CD4-positive, alpha-beta T cell treated with Interleukin-17A for 1 hour (primary cell): ENCODE measurements at regions not wholly inside any gene's neighbourhood (a gene's known extent, or its start where the extent isn't known, plus 50 kb on each side); places are given as distances from the start of the nearest gene placed in this dataset.

Source experiments
- DNase-seq: peaks from one replicate; pipeline ENCODE4 v3.0.0-alpha.2; 2020

DNA sequence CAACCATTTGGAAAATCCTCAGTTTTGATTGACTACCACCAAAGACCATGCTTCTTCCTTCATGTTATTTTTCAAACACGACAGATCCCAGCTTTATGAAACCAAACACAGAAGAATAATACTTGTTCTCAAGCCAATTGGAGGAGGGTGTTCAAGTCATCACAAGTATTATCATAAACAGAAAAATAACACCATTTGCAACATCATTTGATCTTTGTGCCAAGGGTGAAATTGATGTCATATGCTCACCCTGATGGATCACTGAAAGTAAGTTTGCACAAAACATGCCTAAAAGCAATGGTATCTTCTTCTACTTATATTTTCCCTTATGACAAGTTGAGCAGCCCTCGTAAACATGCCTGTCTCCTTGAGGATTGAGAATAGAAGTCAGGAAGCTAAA lies 448.0 kb upstream of the ZEB2 start:
- DNase-seq, result no peak

DNA sequence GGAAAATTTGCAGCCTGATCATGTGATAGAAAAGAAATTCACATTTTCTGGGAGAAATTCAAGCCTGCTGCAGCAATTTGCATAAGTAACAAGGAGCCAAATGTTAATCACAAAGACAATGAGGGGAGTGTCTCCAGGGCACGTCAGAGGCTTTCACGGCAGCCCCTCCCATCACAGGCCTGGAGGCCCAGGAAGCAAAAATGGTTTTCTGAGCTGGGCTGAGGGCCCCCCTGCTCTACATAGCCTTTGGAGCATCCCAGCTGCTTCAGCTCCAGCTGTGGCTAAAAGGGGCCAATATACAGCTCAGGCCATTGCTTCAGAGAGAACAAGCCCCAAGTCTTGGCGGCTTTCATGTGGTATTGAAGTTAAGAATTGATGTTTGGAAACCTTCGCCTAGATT lies 445.3 kb upstream of the ZEB2 start:
- no peak for DNase-seq

DNA sequence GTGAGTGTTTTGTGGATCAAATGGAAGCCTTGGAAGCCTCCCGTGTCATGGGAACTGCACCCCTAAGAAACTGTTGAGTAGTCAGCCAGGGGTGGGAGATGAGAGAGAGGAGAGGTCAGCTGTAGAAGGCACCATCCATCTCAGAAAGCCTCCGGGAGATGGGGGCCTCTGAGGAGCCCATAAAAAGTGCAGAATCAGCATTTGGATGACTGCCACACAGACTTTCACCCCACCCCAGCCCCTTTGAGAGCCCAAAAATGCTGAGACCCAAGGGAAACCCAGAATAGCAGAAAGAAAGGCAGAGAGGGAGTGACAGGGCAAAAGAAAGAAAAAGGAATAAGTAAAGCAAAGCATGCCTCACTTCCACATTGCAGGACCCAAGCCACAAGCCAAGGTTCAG lies 443.1 kb upstream of the ZEB2 start:
- no peak for DNase-seq

- no peak for DNase-seq
Observed at GRCh38 chr2:144959416-144959815, 439.5 kb upstream of the ZEB2 start.

- no peak for DNase-seq
Observed at GRCh38 chr2:144950899-144951560, 431.1 kb upstream of the ZEB2 start.

DNA sequence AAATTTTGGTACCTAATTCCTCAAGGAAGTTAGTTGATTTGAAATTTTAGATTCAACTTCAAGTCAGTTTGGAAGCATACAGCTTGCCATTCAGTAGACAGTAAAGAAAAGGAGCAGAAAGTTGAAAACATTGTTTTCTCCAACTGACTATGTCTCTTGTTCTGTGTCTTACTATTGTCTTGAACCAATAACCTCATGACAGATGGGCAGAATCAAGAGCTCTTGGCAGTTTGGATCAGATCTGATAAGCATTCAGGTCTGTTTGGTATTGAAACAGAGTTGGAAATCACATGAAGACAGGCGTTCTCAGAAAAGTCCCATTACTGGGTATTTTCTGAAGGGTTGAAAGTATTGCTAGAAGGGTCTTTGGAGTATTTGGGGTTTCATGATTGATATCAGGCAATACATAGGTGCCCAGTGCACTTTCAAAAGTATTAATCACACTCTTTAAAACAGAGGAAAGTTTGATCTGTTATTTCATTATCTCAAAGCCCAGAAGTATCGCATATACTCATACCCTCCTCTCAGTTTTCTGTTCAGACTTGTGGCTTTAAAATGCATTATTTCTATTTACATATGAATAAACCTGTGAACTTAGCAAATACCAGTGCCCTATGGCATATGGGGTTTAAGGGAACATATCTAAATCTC lies 428.4 kb upstream of the ZEB2 start:
- no peak for DNase-seq

DNA sequence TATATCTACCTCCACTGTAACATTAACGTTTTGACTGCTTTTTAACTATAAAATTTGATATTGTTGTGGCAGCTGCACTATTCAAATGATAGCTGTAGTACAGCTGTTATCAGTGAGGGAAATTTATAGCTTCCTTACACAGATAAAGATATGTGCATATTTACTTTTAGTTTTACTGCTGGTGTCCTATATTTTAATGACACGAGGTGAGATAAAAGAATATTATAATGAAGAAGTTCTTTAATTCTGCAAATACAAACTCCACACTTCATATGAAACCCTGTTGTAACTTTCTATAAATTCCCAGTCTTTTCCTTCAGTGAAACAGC lies 427.8 kb upstream of the ZEB2 start:
- DNase-seq, result no peak

DNA sequence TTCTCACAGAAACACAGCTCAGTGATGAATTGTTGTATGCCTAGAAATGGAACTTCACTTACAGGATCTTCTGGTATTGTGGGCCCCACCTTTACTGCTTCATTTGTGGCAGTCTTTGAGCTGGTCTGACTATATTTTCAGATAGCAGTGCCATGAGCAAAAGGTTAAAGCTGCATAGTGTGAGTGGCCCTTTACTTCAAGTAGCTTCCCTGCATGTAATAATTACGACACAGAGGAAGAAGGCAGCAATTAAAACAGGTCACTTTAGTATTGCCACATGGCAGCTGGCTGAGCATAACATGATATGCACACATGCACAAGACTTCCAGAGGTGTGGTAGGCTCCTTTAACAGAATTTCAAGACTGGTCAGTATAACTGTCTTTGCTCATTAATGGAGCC lies 426.3 kb upstream of the ZEB2 start:
- no peak for DNase-seq

DNA sequence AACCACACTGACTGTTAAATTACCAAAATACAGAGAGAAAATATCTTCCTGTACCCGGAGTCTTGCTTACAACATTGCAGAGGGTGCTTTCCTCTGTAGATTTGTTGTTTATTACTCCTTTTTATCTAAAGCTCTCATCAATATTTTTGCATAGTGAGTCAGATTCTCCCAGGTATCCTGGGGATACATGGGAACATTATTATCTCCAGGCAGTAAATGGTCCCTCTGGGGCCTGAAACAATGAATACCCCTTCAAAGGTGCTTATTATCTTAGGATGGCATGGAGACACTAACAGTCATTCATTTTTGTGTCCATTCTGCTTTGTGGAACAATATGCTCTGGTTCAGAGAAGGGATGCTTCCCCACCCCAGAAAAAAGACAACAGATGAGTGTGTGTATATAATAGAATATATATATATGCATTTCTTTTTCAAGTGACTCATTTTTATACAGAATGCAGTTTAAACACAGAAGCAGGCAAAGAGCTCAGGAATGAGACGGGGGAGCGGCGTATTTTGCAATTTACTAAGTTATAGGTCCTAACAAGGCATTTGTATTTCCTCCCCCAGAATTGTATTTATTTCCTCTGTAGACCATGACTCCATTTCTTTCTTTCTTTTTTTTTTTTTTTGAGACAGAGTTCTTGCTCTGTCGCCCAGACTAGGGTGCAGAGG lies 424.8 kb upstream of the ZEB2 start:
- DNase-seq, result no peak

DNA sequence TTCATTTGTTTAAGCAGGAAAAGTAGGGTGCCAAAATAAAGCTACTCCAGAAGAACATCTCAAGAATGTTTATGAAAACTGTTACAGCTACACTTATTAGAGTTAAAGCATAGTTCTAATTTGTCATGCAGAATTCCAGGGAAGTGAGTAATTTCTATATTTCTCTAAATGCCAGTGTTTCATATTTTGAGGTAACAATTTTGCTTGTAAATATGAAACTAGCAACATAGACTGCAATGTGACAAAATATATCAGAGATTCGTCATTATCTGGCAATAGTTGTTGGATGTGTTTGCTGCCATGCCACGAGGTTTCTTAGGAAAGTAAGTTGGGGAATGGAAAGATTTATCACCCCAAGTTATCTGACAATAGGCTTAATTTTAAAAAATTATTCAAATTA lies 424.1 kb upstream of the ZEB2 start:
- DNase-seq, result no peak

DNA sequence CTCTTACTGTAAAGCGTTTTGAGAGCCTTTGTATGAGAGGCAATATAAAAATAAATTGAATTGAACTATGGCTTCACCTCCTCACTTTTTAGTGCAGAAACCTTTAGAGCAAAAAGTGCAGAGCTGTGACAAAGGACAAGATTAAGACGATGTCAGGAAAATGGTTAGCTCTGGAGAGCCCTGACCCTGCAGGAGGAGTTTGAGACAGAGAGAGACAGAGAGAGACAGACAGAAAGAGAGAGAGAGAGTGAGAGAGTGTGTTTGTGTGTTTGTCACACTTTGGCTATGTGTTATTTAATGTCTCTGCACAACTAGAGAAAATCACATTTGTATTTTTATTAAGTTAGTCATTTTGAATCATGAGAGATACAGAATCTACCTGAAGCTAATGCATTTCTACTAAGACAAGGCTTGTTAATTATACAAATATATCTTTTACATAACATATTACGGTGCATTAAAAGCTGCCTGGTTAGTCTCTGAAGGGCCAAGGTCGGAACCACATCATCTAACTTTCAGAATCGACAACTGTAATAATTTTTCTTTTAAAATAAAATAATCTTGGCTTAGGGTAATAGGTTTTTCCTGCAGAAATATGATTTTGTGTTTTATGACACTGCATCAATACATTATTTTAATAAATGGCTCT lies 423.5 kb upstream of the ZEB2 start:
- no peak for DNase-seq

GRCh38 chr2:144942516-144943256 lies 422.8 kb upstream of the ZEB2 start:
- DNase-seq, result no peak

DNA sequence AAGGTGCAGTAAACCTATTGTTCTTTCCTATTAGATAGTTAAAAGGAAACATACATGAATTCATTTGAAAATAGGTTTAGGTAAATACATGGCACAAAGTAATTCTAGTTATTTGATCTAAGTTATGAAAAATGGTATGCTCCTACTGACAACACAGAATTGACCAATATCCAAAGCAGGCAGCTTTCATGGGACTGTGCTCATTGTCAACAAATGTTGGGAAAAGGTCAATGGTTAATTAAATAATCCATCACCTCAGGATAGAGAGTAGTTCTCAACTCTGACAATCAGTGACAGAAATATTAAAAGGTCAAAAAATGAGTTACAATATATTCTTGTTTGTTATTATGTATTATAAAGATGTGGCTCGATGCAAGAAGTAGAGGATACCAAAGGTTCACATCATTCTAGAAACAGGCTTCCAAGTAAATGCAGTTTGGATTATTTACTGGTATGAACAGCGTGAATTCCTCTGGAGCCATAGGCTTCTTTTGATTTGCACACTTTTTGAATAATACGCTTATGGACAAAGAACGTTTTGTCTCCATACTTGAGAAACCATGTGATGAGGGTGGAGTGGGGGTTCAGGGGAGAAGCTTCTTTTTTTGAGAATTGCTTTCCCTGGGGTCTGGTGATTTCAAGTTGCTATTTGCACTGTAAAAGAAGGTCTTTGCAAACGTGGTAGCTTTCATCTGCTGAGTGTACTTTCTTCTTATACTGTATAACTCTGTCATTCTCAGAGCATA lies 422.0 kb upstream of the ZEB2 start:
- DNase-seq, result no peak

- DNase-seq, result no peak
Observed at GRCh38 chr2:144939590-144939989, 419.7 kb upstream of the ZEB2 start.

- no peak for DNase-seq
Observed at GRCh38 chr2:144937910-144938709, 418.2 kb upstream of the ZEB2 start.

- no peak for DNase-seq
Observed at GRCh38 chr2:144937066-144937465, 417.1 kb upstream of the ZEB2 start.

GRCh38 chr2:144936442-144936841 lies 416.5 kb upstream of the ZEB2 start:
- DNase-seq, result no peak

DNA sequence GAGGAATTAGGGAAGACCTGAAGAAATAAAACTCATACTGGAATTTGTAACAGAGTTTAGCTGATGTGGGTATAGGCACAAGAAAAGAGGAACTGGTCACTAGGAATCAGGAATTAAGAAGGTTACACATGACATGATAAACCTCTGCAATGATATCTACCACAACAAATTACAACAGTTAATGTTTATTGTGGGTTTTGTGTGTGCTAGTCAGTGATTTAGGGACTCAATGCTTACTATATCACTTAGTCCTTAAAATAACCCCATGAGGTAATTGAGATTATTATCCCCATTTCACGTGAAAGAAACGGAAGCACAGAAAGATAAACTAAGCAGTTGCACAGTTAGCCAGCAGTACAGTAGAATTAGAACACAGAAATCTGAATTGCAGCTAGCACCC lies 415.8 kb upstream of the ZEB2 start:
- no peak for DNase-seq

DNA sequence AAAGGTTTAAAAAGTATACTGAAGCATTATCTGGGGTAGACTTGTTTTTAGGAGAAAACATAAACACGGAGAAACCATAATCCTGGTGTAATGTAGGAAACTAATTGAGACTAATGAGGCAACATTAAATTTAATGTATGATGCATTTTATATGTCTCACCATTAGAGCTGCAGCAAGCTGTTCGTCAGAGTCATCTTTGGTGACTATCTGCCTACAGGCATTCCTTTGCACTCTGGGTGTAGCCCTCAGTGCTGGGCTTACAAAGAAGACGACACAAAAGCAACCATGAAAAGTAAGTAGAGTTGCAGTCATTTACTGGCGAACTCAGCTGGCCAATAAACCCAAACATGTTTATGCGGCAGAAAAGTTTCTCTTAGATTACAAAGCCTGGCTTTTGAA lies 415.3 kb upstream of the ZEB2 start:
- no peak for DNase-seq

GRCh38 chr2:144931960-144932359 lies 412.0 kb upstream of the ZEB2 start:
- DNase-seq, result no peak

GRCh38 chr2:144931480-144931879 lies 411.6 kb upstream of the ZEB2 start:
- DNase-seq, result no peak

DNA sequence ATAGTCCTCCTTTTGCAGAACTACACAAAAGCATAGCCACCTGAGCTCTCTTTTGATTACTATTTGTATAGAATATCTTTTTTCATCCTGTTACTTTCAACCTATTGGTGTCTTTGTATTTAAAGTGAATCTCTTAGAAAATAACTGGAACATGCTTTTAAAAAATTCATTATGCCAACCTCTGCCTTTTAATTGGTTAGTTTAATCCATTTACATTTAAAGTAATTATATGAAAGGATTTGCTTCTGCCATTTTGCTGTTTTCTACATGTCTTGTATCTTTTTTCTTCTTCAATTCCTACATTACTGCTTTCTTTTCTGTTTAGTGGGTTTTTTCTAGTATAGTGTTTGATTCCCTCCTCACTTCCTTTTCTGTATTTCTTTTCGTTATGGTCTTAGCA lies 407.5 kb upstream of the ZEB2 start:
- DNase-seq, result no peak
